GM21576 (cell line): ENCODE measurements at regions not wholly inside any gene's neighbourhood (a gene's known extent, or its start where the extent isn't known, plus 50 kb on each side); places are given as distances from the start of the nearest gene placed in this dataset.
"Not testable (repeated sequence)": the region's sequence is repeated elsewhere in the genome, so short reads cannot be mapped to it uniquely, and the experiment has no call there.

ENCODE experiments used
- ATAC-seq: cut with Tn5 transposase; IDR thresholded peaks from one replicate; pipeline ENCODE4 v1.9.1; 2021; ENCODE audit warnings: mild to moderate bottlenecking, moderate library complexity; ENCODE audit not compliant: unreplicated experiment

DNA sequence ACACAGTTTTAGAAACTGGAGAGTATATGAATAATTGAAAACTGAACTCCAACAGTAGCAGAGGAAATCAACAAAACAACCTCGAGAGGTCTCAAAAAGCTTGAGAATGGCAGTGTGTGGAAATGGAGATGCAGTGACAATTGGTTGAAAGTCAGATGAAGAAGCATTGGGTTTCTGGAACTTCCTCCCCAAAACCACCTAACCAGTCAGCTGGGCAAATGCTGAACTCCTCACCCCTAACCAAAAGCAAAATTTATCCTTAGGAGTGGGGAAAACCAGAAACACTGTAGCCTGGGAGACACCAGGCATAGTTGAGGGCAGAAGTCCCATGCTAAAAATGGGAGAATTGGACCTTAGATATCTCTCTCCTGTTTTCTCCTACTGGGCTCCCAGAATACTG lies 109.9 kb downstream of the TANC2 start:
- no peak for ATAC-seq

DNA sequence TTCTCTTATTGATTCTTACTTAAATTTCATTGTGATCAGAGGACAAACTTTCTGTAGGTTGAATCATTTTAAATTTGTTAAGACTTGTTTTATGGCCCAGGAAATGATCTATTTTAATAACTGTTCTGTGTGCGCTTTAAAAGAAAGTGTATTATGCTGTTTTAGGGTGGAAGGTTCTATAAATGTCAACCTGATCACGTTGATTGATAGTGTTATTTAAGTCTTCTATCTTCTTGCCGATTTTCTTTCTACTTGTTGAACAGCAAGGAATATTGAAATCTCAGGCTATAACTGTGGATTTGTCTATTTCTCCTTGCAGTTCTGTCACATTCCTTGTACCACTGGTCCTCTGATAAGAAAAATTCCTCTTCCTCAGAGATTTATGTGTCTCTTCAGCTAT lies 112.7 kb downstream of the TANC2 start:
- no peak for ATAC-seq

DNA sequence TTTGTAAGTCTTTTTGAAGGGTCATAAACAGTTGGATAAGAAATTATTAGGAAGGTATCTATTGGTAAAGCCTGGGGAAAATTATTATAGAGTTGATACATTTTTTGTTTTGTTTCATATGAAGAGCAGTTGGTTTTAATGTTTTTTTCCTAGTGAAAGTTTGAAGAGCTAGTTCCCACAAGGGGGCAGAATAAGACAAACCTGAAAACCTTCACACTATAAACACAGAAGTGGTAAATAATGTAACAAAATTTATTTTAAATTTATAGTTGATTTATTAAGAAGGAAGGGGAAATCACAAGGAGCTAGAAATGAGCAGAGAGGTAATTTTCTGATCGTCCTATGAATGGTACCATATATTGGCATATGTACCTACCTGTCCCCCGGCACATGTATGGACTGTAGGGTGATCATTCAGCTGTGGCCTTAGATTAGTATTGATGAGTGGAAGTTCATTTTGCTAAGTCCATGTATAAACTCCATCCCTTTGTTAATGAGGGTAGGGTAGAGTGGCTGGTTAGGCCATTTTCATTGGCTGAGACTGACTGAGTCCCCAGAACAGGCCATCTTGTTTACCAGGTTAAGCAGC lies 116.3 kb downstream of the TANC2 start:
- ATAC-seq, result no peak

DNA sequence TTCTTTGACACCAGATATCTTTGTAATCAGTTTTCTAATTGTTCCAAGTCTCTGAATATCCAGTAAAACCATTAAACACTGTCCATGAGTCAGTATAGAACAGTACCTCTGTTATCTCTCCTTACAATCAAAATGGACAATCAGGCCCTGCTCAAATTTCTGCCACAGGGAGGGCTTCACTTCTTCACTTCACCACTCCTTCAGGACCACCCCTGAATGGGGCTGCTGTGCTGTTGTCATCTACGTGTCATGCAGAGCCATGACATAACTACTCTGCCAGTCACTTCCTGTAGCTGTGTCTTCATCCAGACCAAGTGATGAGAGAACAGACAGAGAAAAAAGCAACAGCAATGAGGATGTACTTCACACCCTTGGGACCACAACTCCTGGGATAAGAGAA lies 116.9 kb downstream of the TANC2 start:
- no peak for ATAC-seq

DNA sequence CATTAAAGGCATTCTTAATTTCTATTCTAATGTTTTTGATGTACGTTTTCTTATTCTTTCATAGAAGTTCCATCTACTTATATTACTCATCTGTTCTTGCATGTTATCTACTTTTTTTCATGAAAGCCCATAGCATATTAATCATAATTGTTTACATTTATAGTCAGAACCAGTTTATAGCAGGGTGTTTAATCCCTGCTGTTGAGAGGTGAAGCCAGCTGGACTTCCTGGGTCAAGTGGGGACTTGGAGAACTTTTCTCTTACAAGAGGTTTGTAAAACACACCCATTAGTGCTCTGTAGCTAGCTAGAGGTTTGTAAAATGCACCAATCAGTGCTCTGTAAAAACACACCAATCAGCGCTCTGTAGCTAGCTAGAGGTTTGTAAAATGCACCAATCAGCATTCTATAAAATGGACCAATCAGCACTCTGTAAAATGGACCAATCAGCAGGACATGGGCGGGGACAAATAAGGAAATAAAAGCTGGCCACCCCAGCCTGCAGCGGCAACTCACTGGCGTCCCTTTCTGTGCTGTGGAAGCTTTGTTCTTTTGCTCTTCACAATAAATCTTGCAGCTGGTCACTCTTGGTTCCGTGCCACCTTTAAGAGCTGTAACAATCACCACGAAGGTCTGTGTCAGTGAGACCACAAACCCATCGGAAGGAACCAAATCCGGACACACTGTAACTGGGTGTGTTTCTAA lies 120.6 kb downstream of the TANC2 start:
- ATAC-seq, result no peak

DNA sequence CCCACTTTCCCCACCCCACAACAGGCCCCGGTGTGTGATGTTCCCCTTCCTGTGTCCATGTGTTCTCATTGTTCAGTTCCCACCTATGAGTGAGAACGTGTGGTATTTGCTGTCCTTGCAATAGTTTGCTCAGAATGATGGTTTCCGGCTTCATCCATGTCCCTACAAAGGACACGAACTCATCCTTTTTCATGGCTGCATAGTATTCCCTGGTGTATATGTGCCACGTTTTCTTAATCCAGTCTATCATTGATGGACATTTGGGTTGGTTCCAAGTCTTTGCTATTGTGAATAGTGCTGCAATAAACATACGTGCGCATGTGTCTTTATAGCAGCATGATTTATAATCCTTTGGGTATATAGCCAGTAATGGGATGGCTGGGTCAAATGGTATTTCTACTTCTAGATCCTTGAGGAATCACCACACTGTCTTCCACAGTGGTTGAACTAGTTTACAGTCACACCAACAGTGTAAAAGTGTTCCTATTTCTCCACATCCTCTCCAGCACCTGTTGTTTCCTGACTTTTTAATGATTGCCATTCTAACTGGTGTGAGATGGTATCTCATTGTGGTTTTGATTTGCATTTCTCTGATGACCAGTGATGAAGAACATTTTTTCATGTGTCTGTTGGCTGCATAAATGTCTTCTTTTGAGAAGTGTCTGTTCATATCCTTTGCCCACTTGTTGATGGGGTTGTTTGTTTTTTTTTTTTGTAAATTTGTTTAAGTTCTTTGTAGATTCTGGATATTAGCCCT lies 124.5 kb downstream of the TANC2 start:
- not testable (repeated sequence) for ATAC-seq

DNA sequence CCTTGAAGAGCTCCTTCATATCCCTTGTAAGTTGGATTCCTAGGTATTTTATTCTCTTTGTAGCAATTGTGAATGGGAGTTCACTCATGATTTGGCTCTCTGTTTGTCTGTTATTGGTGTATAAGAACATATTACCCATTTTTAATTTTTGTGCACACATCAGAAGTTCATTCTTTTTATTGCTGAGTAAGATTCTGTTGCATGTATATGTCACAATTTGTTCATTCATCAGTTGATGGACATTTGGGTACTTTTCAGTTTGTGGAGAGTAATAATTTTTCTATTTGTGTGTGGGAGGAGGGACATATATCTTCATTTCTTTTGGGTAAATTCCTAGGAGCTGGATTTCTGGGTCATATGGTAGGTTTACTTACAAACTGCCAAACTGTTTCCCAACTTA lies 125.9 kb downstream of the TANC2 start:
- not testable (repeated sequence) for ATAC-seq

DNA sequence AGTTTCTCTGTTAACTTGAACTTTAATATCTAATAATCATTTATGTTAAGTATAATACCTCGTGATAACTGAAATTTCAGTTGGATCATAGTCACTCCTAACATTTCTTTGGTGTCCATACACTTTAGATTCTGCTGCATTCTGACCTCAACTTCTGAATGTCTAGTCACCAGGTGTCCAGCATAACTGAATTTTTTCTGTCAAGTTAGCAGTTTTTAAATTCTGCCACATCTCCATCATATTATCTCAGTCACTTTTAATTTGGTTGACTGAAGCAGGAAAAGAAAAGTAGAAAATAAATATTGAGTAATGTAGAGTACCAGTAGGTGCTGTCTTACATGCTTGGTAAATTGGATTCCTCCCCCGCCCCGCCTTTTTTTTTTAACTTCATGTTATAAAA lies 128.6 kb downstream of the TANC2 start:
- no peak for ATAC-seq

DNA sequence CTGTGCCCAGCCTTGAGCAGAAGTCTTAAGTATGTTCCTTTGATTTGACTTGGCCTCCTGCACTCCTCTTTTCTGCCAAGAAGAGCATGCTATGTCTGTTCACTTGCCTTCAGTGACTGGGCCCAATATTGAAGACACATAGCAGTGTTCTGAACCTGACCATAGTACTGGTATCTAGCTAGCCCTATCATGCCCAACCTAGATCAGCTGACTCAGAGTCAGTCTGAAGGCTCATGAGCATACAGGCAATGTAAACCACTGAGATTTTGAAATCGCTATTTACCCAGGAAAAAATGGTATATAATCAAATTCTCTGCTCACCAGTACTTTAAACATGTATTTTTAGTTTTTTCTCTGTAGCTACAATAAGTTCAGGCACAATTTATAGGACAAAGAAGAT lies 129.4 kb downstream of the TANC2 start:
- no peak for ATAC-seq

DNA sequence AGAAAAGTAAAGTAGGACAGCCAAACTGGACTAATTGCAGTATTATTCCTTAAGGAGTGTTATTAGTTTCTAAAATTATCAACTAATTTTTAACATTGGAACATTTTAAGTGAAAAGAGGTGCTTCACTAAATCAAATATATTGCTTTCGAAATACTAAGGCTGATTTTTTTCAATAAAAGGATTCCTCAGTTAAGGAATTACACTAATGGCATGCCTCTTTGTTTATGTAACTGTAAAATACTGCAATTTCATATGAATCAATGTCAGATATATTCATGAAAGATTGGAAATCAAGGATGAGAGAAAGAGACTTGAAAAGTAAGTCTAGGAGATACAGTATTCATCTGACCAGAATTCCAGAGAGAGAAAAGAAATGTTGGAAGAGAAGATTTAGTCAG lies 129.8 kb downstream of the TANC2 start:
- ATAC-seq, result no peak

DNA sequence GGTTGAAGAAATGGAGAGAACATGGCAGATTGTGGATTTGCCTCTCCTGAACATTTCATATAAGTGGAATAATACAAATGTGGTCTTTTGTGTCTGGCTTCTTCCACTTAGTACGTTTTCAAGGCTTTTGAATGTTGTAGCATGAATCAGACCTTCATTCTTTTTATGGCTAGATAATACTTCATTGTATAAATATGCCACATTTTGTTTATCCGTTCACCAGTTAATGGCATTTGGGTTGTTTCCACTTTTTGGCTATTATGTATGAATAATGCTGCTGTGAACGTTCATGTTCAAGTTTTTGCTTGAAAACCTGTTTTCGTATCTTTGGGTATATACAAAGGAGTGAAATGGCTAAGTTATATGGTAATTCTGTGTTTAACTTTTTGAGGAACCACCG lies 130.4 kb downstream of the TANC2 start:
- no peak for ATAC-seq

DNA sequence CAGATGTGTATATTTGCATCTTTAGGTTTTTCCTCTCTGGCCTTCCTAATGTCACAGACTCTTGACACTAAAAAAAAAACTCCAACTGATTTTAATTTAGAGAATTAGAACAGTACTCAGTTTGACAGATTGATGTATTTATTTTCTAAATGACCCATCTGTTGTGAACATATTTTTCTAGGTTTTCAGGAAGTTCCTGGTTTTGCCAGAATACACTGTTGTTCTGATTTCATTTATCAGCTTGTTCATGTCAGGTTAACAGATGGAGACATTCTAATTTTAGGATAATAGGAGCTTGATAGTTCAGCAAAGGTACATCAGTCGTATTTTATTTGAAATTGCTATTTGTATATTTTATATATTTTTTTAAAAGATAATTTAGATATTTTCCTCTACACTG lies 133.4 kb downstream of the TANC2 start:
- ATAC-seq, result no peak

DNA sequence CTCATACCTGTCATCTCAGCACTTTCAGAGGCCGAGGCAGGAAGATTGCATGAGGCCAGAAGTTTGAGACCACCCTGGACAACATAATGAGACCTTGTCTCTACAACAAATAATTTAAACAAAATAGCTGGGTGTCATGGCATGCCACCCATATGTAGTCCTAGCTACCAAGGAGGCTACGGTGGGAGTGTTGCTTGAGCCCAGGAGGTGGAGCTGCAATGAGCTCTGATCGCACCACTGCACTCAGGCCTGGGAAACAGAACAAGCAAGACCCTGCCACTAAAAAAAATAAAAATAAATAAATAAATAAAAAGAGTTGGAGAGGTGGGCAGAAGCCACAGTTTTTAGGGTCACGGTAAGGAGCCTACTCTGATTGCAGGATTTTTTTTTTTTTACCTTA lies 136.0 kb downstream of the TANC2 start:
- no peak for ATAC-seq

DNA sequence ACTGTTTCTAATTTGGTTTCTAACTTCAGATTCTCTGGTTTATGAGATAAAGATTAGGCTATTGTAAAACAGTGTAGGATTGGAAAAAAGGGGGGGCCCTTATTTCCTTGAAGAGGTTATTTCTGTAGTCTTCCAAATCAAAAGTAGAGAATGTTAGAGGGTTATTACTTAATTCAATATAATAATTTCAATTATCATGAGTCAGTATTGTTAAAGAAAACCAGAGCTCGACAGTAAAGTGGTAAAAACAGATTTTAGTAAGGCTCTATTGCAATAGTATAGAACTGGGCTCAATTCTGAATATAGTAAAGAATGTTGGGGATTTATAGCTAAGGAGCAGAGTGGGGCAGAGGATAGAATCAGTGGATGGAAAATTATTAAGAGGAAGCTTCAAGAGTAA lies 140.0 kb downstream of the TANC2 start:
- no peak for ATAC-seq

DNA sequence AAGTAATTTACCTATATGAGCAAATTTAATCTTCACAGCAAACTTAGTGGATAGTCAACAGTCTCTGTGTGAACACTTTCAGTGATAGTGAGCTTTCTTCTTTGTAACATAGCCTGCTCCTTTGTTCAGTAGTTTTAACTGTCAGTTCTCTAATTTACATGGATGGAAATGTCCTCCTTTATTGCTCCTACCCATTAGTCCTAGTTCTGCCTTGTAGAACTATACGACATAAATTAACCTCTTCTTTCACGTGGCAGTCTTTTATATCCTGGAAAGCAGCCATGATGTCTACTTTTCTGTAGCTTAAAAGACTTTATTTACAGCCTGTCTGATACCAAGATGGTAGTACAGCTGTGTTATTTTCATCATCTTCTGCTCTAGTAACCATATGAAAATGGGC lies 143.6 kb downstream of the TANC2 start:
- no peak for ATAC-seq

DNA sequence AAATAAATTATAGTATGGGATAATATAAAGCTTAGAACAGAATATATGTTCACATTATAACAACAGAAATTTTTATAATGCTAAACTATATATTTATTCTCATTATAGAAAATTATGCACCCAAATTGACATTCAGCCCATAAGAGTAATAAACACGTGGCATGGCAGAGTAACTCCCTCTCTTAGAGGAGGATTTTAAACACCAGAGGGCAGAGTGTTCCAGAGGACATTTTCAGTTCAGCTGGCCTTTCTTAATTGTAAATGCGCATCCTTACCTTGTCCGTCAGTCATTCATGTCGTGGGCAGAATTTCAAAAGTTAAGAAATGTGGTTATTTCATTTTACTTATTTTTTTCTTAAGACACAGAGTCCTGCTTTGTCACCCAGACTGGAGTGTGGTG lies 147.1 kb downstream of the TANC2 start:
- ATAC-seq, result no peak

DNA sequence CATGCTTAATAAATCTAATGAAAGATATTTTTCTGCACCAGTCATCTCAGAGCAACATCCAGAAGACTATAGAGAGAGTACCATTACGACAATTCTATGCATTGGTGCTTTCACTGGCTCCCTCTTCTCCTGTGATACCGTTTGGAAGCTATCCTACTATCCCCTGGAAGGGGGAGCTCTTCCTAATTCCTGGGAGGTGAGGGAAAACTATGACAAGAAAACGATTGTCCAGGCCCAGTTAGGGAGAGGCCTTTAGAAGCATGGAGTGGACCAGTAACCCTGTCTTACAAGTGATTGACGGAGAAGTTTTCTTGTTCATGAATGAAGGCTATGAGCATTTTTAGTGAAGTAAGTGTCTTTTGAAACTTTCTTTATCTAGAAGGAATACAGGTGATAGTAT lies 150.2 kb downstream of the TANC2 start:
- no peak for ATAC-seq

DNA sequence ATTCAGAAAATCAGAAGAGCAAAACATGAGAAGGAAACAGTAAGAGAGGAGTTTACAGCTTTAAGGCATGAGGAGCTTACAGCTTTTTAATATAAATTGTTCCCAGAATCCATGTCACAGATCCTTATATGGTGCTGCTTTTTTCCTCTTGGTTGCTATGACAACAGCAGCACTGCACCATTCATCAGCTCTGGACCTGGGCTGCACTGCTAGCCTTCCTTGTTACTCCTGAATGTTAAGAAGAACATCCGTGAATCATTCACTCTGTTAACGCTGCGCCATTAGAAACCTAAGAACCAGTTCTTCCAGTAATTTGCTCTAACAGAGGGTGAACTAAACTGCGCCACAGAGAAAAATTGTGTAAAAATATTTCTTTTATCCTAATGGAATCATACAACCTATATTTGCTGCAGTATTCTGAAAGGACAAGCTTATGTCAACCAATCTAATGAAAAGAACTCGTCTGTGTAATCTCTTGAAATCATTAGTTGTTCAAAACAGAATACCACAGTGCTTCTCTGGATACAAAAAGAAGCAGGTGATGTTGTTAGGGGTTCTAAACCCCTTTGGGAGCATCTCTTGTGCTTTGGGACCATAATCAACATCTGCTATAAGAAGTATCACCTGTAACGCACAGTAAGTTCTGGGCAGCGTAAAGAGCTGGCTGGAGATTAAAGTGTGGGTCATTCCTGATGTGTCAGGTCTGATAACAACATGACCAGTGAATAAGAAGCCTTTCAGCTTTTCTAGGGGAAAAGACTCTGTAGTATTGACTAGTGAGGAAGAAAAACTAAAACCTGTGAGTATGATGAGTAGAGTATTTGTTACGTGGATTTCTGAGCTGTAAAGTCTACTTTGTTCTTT lies 151.2 kb downstream of the TANC2 start:
- no peak for ATAC-seq

DNA sequence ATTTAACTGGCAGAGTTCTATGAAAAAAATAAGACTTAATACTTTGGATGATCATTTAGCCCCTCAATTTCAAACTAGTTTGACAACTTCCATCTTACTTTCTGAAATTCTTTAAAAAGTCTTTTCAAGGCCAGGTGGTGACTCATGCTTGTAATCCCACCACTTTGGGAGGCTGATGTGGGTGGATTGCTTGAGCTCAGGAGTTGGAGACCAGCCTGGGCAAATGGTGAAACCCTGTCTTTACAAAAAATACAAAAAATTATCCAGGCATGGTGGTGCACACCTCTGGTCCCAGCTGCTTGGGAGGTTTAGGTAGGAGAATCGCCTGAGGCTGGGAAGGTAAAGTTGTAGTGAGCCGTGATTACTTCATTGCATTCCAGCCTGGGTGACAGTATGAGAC lies 154.4 kb downstream of the TANC2 start:
- ATAC-seq, result no peak

DNA sequence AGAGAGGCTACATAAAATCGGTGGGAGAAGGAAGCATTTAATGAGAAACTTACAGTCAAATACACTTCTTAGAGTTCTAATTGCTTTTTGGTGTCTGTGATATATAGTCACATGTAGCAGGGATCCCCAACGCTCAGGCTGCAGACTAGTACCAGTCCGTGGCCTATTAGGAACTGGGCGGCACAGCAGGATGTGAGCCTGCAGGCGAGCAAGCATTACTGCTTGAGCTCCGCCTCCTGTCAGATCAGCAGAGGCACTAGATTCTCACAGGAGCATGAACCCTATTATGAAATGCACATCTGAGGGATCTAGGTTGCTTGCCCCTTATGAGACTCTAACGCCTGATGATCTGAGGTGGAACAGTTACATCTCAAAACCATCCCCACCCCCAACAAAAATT lies 158.5 kb downstream of the TANC2 start:
- ATAC-seq, result no peak

DNA sequence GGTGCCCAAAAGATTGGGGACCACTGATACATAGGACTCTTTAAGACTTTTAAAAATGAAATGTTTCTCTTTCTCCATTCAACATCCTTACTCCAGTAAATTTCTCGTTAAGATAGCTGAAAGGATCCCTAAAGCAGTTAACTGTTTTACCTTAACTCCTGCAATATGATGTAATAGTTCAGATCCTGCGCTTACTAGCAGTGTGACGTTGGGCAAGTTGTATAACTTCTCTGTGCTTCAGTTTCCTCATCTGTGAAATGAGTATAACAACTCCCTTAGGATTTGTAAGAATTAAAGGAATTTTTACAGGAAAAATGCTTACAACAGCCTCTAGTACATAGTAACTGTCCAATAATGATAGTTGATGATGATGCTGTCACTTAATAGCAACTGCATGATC lies 158.9 kb downstream of the TANC2 start:
- no peak for ATAC-seq
